Body of pancreas (tissue), 4 donors: ENCODE measurements at regions not wholly inside any gene's neighbourhood (a gene's known extent, or its start where the extent isn't known, plus 50 kb on each side); places are given as distances from the start of the nearest gene placed in this dataset.

Source experiments
- POLR2A ChIP-seq, 3 donors: fragments of 450-650 bp; IDR thresholded peaks; one replicate each; pipeline ENCODE4 v1.6.1; 2016; ENCODE audit warnings: antibody characterized with exemption in 3 of 3, mild to moderate bottlenecking in 2 of 3
- TF ChIP-seq, protein P1 (sequence below), 7 experiments: fragments of 450-650 bp in 4 of 7; fragments of 200-600 bp in 3 of 7; sonication (generic) in 3 of 7; IDR thresholded peaks; one replicate each; pipeline ENCODE4 v1.5.1; 2016 to 2019; ENCODE audit warnings: antibody characterized with exemption in 7 of 7

DNA sequence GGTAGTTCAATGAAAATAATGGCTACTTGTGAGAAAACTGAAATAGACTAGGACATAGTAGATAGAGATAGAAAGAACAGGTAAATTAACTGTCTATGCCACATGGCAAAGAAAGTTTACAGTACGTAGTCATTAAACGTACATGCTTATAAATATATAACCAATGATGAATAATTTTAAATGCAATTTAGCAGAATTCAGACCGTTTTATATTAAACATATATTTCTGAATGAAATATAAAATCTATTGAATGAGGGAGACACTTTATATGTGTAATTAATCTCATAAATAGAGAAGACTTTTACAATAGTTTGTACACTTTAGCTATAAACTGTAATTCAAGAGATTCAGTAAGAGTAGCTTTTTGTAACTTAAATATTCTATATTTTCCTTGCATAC, 124.4 kb upstream of the VPREB1 start:
- TF ChIP-seq, protein P1, sequence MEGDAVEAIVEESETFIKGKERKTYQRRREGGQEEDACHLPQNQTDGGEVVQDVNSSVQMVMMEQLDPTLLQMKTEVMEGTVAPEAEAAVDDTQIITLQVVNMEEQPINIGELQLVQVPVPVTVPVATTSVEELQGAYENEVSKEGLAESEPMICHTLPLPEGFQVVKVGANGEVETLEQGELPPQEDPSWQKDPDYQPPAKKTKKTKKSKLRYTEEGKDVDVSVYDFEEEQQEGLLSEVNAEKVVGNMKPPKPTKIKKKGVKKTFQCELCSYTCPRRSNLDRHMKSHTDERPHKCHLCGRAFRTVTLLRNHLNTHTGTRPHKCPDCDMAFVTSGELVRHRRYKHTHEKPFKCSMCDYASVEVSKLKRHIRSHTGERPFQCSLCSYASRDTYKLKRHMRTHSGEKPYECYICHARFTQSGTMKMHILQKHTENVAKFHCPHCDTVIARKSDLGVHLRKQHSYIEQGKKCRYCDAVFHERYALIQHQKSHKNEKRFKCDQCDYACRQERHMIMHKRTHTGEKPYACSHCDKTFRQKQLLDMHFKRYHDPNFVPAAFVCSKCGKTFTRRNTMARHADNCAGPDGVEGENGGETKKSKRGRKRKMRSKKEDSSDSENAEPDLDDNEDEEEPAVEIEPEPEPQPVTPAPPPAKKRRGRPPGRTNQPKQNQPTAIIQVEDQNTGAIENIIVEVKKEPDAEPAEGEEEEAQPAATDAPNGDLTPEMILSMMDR (IDR thresholded peaks at IDR 0.05): no peak
- no peak for TF ChIP-seq POLR2A (IDR thresholded peaks at IDR 0.05)
